ENCODE measurements at regions not wholly inside any gene's neighbourhood (a gene's known extent, or its start where the extent isn't known, plus 50 kb on each side); places are given as distances from the start of the nearest gene placed in this dataset.

DNA sequence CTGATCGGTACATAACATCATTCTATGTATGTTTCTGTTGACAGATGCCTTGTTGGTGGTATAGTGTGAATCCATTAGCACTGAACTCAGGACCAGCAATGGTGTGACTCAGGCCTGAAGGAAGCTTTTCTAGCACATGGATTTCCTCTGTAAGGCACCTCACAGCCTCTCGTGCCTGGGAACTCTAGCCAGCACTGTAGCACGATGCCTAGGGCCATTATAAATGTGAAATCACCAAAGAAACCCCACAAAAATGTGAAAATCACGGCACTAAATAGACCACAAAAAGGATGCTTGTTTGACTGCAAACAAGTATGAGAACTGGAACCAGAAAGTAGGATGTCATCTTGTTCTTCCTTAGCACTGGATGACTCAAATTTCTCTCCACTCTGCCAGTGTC, 63.7 kb upstream of the NKX2-2 start:
- DNase-seq (ENCODE audit: low read depth): no peak

DNA sequence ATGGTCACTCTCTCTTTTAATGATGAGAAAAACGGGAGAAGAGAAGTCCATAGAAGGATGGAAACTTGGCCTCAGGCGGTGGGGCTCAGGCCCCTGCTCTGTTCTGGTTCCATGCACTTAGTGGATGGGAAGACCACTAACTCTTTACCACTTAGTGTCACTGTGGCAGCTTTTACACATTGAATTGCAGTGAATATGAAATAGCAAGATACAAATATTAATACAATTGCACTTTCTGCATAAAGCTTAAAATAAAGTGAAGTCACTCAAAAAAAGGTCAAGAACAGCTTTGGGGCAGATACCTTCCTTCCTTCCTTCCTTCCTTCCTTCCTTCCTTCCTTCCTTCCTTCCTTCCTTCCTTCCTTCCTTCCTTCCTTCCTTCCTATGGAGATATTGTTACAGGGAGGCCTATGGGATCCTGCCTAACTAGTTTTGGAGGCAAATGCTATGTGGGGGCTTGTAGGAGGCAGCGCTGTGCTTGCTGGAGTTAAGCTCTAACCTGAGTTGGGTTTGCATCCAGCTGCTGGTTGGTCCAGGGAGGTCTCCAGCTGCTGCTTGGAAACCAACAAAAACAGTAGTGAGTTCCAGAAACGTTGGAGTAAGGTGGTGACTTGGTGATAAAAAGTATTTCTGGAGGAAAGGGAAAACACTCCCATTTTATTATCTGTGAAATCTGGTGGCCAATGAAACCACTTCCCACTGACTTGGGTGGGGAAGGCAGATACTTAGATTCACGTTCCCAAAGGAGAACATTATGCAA, 62.3 kb upstream of the NKX2-2 start:
- DNase-seq (ENCODE audit: low read depth): no peak

DNA sequence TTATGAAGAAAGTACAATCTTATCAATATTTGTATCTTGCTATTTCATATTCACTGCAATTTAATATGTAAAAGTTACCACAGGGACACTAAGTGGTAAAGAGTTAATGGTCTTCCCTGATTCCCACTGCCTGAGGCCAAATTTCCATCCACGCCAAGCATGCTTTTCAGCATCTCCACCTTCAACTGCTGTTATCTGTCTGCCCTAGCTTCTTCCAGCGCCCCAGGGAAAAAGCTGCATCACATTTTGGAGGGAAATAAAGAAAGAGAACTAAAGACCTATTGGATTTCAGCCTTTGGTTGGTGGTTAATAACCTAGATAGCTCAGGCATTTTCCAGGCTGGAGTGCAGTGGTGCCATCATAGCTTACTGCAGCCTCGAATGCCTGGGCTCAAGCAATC, 61.3 kb upstream of the NKX2-2 start:
- no peak for DNase-seq (ENCODE audit: low read depth)

GRCh38 chr20:21574443-21574842, 60.6 kb upstream of the NKX2-2 start:
- DNase-seq (ENCODE audit: low read depth): no peak

GRCh38 chr20:21573259-21573658, 59.4 kb upstream of the NKX2-2 start:
- DNase-seq (ENCODE audit: low read depth): no peak

- DNase-seq (ENCODE audit: low read depth): no peak
Measured at GRCh38 chr20:21571841-21572690, 58.2 kb upstream of the NKX2-2 start.

DNA sequence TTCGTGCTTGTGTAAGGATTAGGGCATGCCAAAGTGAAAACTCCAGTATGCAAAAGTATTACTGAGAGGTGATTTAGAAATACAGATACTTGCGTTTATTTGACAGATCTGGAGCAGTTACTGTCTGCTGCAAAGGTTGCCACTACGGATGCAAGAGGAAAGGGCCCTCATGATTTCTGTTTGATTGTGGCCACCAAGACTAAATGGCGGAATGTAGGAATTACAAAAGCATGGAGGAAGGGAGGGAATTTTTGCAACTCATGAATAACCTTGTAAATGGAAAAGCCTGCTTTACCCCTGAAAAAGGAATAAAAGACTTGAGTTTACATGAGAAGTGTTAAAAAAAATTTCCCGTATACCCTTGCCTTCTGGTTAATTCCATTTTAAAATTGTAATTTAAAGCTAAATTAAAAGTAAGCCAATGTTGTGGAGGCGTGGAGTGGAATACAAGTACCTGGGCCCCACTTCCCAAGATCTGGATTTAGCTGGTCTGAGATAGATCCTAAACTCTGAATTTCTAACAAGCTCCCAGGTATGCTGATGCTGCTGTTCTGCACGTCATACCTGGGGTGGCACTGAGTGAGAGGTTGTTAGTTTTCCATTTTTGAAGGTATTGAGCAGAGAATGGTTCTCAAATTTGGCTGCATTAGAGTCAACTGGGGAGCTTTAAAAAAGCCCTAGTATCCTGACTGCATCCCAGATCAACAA, 56.6 kb upstream of the NKX2-2 start:
- no peak for DNase-seq (ENCODE audit: low read depth)

- DNase-seq (ENCODE audit: low read depth): no peak
Measured at GRCh38 chr20:21569586-21569985, 55.7 kb upstream of the NKX2-2 start.

DNA sequence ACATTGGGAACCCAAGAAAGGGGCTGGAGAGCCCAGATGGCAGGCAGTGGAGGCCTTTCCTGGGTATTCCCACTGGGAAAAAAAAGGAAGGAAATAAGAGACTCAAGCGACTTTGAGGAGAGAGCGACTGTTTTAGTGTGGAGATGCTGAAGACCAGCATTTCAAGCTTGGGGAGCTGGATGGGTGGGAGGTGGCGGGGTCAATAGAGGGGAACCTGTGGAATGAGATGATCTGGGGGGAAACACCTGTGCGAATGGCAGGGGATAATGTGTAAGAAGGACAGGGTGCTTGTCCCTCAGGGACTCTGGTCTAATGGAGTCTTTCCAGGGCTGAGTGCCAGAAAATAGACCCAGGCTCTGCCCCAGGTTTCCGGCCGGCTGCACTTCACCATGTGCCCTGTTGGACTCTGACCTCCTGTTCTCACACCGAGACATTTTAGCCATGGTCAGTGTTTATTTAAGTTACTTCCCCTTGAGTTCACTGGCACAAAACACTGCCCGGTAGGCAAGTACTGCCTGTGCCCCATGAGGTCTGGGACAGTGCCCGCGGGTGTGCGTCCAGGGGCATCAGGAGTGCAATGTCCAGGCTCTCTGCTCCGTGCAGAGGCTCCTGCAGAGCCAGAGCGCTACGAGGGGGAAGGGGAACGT, 50.4 kb upstream of the NKX2-2 start:
- DNase-seq (ENCODE audit: low read depth): no peak

Measured in GM04504 (cell line).